GM19438 (cell line): ENCODE measurements at regions not wholly inside any gene's neighbourhood (a gene's known extent, or its start where the extent isn't known, plus 50 kb on each side); places are given as distances from the start of the nearest gene placed in this dataset.
"Not testable (repeated sequence)": the region's sequence is repeated elsewhere in the genome, so short reads cannot be mapped to it uniquely, and the experiment has no call there.

Experiments
- ATAC-seq: cut with Tn5 transposase; IDR thresholded peaks from one replicate; pipeline ENCODE4 v1.9.1; 2021; ENCODE audit warnings: low read depth; ENCODE audit not compliant: unreplicated experiment

GRCh38 chr7:159335181-159335926, 190.7 kb upstream of the VIPR2 start:
- ATAC-seq = not testable (repeated sequence)

GRCh38 chr7:159332854-159333479, 188.3 kb upstream of the VIPR2 start:
- not testable (repeated sequence) for ATAC-seq

DNA sequence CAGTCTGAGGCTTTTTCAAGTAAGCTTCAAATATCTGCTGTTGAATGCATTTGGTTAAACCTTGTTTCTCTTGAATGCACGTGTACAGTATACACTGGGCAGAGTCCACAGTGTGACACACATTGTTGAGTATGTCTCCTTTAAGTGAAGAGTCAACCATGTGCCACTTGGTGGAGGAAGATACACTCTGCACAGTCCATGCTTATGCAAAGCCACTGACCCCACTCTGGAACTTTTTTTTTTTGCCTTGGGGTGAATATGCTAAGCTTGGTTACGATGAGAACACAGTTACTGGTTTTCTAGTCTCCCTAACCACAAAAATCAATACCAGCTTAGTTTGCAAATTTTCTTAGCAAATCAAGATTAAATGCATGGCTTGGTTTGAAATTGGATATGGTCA, 186.8 kb upstream of the VIPR2 start:
- ATAC-seq = no peak

DNA sequence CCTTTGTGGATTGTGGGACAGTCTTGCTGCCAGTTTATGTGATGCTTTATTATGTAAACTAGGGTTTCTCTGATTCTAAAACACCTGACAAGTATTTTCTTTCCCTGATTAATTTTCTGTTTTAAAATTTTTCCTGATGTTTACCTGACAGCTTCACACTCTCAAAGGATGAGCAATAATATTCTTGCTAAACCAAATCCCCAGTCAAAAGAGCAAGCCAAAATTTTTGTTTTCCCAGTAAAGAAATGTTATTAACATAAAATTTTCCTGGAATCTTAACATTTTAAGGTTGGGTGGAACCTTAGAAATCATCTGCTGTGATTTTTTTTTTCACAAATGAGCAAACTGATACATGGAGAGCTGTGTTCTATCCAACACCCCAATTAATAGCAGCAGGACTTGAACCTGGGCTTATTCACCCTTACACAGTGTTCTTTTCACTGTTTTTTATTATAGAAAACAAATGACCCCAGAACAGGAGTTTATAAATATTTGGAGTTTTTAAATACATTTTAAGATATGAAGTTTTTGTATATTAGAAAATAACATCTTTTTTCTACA, 185.2 kb upstream of the VIPR2 start:
- ATAC-seq = no peak

DNA sequence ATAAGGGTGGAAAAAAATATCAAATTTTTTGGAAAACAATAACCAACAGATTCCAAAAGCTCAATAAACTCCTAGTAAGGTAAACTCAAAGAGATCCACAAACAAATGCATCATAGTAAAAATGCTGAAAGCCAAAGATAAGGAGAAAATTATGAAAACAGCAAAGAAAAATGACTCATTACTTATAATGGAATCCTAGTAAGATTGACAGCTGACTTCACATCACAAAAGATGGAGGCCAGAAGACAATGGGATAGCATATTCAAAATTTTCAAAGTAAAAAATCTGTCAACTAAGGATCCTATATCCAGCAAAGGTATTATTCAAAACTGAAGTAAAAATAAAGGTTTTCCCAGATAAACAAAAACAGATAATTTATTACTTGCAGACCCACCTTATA, 183.4 kb upstream of the VIPR2 start:
- ATAC-seq = no peak

GRCh38 chr7:159323359-159323758, 178.7 kb upstream of the VIPR2 start:
- no peak for ATAC-seq

DNA sequence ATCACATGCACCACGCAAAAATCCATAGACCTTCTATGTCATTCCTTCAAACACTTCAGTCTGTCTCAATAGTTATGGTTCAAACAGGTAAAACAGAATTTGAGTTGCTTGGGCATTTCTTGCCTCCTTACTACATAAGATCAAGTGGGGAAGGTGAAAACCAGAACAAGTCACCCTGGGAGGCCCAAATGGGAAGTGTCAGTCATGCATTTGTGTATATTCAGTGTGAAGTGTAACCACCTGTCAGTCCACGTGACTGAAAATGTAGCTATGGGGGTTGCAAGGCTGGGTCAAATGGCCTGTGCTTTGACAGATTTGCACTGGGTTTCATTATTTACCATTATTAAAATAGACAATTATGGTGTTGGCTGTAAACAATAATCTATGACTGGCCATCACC, 176.6 kb upstream of the VIPR2 start:
- ATAC-seq = no peak

DNA sequence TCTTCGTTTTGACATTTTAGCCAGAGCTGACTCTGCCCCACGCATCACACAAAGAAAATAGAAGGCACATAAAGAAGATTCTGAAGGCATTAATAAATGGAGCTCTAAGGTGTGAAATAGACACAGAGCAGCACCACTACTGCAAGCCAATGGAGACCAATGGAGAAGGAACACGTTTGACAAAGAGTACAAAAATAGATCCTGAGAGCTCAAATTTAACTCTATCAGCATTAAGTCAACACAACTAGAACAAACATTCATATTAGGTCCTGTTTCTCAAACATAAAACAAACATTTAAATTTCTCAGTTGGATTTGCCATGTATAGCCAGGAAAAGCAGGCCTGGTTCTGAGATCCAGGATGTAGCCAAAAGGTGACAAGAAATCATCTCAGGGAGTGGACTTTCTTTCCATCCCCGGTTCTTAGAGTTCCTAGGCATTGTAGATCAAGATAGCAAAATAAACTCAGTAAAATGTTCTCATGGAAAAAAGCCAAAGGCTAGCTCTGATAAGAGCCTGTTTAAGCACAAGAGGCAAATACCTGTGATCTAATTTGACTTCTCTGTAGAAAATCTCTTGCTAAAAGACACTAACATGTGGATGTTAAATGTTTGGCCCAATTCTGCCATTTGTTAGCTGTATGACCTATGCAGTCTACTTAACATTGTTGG, 174.2 kb upstream of the VIPR2 start:
- ATAC-seq = no peak

GRCh38 chr7:159317294-159317693, 172.6 kb upstream of the VIPR2 start:
- no peak for ATAC-seq

DNA sequence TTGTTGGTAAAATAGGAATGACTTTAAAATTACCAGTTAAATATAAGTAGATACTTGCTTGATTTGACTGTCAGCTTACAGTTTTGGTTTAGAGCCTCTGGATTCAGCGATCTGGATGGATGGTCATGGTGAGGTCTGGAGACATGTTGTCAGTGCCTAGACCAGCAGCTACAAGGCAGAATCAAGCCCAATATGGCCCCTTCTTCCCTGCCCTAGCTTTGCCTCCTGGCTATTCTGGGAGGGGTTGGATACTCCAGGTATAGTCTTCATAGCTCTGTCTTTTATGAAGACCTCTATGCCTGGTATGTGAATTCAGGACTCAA, 166.5 kb upstream of the VIPR2 start:
- no peak for ATAC-seq

DNA sequence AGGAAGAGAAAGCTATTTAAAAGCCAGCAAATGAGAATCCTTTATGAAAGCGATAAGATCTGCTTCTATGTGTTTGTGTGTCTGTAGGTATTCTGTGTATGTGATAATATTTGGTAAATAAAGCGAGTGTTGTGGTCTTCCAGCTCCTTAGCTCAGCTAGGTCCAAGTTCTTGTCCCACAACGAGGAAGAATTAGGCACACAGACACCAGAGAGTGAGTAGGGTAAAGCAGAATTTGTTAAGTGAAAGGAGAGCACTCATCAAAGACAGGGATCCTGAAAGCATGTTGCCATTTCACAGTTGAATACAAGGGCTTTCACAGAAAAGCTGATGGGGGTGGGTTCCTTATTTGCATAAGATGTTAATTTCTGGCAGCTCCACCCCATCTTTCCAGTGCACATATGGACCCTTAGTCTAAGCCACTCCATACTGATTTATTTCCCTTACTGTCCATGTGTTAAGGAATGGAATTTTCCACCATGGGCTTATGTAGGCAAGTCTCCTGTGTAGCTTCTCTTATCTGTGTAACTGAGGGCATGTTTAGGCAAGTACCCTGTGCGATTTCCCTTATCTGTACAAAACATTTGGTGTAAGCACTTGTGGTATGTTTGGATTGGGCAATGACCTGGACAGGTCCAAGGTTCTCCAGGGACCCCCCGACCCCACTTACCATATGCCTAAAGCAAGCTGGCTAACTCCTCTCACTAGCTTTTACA, 165.9 kb upstream of the VIPR2 start:
- ATAC-seq = no peak

- ATAC-seq = not testable (repeated sequence)
These were observed 164.5 kb upstream of the VIPR2 start for GRCh38 chr7:159309214-159309613.

GRCh38 chr7:159306012-159306411, 161.3 kb upstream of the VIPR2 start:
- ATAC-seq = no peak

DNA sequence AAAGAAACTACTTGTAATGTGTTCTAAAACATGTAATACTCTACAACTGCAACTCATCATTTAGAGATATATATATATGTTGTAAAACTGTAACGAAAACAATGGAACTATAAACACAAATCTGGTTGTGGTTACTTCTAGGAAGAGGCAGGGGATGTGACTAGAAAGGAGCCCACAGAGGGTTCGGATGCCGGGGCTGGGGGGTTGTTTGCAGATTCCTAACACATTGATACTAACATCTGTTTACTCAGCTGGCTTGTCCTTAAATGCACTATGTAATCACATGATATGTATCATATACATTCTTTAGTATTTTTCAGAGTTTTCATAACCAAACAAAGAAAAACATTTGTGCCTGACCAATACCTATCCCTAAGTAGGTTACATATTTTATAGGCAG, 160.5 kb upstream of the VIPR2 start:
- ATAC-seq = not testable (repeated sequence)

DNA sequence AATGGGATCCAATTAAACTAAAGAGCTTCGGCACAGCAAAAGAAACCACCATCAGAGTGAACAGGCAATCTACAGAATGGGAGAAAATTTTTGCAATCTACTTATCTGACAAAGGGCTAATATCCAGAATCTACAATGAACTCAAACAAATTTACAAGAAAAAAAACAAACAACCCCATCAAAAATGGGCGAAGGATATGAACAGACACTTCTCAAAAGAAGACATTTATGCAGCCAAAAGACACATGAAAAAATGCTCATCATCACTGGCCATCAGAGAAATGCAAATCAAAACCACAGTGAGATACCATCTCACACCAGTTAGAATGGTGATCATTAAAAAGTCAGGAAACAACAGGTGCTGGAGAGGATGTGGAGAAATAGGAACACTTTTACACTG, 158.8 kb upstream of the VIPR2 start:
- ATAC-seq = not testable (repeated sequence)

- ATAC-seq = no peak
These were observed 151.5 kb upstream of the VIPR2 start for GRCh38 chr7:159296093-159296681.

DNA sequence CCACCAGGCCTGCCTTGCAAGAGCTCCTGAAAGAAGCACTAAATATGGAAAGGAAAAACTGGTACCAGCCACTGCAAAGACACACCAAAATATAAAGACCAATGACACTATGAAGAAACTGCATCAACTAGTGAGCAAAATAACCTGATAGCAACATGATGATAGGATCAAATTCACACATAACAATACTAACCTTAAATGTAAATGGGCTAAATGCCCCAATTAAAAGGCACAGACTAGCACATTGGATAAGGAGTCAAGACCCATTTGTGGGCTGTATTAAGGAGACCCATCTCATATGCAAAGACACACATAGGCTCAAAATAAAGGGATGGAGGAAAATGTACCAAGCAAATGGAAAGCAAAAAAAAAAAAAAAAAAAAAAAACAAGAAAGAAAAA, 141.8 kb upstream of the VIPR2 start:
- ATAC-seq = not testable (repeated sequence)

- no peak for ATAC-seq
These were observed 136.9 kb upstream of the VIPR2 start for GRCh38 chr7:159281573-159281972.

GRCh38 chr7:159280008-159280407, 135.3 kb upstream of the VIPR2 start:
- no peak for ATAC-seq

- ATAC-seq = no peak
These were observed 128.1 kb upstream of the VIPR2 start for GRCh38 chr7:159272739-159273138.

DNA sequence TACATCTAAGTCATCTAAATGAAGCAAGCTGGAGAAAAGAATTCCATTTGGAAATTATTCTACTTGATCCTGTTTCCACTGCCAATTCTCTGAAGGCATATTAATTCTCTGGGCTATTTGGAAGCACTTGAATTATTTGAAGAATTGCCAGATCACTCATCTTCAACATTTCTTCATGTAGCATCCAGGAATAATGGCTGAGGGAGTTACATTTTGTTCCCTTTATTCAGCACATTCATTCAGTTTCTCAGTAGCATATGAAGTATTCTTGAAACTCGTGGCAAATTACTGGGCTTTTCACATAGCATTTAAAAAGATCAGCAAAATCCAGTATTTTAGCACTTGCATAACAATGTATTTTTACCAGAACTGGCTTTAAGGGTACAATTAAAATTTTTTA, 127.1 kb upstream of the VIPR2 start:
- ATAC-seq = no peak
